T-helper 2 cell treated with Interferon-gamma antibody and Interleukin-4, amounts not matched to agents 100 ng/mL and 5 ng/mL, for 36 hours (primary cell): ENCODE measurements at regions not wholly inside any gene's neighbourhood (a gene's known extent, or its start where the extent isn't known, plus 50 kb on each side); places are given as distances from the start of the nearest gene placed in this dataset.

Experiments used
- intact Hi-C: fragments of 100-400 bp; cut with micrococcal nuclease; formaldehyde crosslinking; loops from one replicate; pipeline ENCODE4 v1.15.1; 2023

- intact Hi-C loops: no loop called here
Observed at GRCh38 chr14:106812788-106813476, 1286.5 kb downstream of the TMEM121 start.

- intact Hi-C loops: no loop called here
Observed at GRCh38 chr14:106813477-106813823, 1287.1 kb downstream of the TMEM121 start.

DNA sequence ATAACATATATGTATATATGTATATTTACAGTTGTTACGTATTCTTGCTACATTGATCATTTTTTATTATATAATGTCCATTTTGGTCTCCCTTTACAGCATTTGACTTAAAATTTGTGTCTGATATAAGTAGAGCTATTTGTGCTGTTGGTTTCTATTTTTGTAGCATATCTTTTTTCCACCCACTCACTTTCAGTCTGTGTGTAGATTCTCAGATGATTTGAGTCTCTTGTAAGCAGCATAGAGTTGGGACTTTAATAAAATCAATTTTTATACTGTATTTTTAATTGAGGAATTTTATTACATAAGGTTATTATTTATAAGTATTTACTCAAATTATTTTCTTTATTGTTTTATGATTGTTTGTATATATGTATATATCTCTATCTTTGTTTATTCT lies 1293.7 kb downstream of the TMEM121 start:
- intact Hi-C loops: no loop called here

- intact Hi-C loops: no loop called here
Observed at GRCh38 chr14:106821119-106821518, 1294.7 kb downstream of the TMEM121 start.

- intact Hi-C loops: no loop called here
Observed at GRCh38 chr14:106822905-106823304, 1296.5 kb downstream of the TMEM121 start.

- intact Hi-C loops: no loop called here
Observed at GRCh38 chr14:106823552-106823951, 1297.2 kb downstream of the TMEM121 start.

DNA sequence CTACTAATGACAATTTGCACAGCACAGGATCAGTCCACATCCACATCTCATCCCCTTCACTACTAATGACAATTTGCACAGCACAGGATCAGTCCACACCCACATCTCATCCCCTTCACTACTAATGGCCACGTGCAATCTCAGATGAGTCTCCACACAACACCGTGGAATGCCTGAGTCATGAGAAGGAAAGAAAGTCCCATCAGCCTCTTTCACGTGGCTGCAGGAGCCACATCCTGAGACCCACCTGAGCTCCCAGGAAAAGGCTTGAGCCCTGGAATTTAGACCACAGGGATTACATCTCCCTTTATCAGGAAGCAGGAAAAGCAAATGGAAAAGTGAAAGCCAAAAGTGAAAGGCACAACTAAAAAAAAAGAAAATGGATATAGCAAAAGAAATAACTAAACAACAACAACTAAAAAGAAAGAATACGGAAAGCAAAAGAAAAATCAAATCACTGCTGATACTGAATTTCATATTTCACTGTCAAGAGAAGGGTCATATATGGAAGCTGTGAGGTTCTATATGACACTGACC lies 1300.5 kb downstream of the TMEM121 start:
- intact Hi-C loops: no loop called here

- intact Hi-C loops: no loop called here
Observed at GRCh38 chr14:106831322-106831720, 1304.9 kb downstream of the TMEM121 start.

DNA sequence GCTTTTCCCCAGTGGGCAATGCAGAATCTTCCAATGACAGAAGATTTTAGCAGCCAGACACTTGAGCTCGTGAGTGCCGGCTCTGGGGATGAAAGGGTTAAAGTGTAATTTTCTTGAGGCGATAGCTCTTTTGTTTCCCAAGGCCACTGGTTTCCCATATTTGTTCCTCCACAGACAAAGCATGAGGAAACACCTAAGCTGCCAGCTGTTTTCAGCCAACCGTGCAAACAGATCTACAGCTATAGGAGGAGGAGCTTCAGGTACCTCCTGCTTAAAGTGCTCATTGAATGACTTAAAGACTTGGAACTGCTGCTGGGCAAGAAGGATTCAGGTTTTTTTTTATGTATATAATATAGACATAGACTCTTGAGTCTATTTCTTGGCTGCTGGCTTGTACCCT lies 1311.5 kb downstream of the TMEM121 start:
- intact Hi-C loops: no loop called here

DNA sequence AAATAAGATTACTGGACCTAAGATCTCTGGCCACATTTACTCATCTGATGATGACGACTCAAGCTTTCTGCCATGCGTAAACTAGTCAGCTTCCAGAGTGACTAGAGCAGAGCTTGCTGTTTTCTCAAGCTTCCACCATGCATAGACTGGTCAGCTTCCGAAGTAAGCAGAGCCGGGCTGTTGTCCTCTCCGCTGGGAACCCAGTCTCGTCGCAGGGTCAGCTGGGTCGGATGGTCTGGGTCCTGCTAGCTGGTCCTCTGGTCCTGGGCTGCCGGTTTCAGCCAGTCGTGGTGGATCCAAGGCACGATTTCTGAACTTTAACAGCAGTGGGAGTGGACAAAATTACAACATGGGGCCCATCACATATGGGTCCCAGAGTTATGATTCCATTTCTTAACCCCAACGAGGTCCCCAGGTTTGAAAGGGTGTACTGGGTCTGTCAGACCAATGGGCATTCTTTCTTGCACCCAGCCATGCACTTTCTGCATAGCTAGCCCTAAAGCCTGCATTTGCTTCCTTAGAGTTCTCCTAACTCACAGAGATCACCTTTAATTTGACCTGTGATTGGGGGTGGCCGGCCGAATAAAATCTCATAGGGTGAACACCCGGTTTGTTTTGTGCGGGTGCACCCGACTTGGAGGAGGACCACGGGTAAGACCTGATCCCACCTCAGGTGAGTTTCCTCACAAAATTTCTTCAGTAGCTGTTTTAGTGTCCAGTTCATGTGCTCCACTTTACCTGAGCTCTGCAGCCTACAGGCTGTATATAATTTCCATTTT lies 1312.8 kb downstream of the TMEM121 start:
- intact Hi-C loops: no loop called here

- intact Hi-C loops: no loop called here
Observed at GRCh38 chr14:106840258-106840657, 1313.9 kb downstream of the TMEM121 start.

DNA sequence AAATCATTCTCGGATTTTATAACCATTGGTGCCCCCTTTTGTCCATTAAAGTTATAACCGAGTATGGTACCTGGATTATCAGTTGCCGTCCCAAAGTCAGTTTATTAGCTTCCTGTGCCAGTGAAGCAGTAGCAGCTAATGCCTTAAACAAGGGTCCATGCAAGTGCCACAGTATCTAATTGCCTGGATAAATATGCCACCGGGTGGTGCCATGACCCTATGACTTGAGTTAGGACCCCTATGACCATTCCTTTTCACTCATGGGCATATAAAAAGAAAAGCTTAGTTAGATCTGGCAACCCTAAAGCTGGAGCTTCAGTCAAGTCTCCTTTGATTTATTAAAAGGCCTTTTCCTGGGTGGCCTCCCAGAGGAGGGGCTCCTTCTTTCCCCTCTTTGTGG lies 1314.6 kb downstream of the TMEM121 start:
- intact Hi-C loops: no loop called here

DNA sequence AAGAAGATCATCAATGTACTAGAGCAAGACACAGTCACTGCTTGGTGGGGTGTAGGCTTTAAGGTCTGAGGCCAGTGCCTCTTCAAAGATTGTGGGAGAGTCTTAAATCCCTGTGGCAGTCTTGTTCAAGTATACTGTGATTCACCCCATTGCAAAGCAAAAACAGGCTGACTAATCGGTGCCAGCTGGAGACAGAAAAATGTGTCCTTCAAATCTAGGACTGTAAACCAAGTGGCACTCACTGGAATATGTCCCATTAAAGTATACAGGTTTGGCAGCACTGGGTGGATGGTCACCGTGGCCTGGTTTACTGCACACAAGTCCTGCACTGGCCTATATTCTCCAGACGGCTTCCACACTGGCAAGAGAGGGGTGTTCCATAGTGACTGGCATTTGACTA lies 1315.3 kb downstream of the TMEM121 start:
- intact Hi-C loops: no loop called here

GRCh38 chr14:106842687-106843086 lies 1316.3 kb downstream of the TMEM121 start:
- intact Hi-C loops: no loop called here

DNA sequence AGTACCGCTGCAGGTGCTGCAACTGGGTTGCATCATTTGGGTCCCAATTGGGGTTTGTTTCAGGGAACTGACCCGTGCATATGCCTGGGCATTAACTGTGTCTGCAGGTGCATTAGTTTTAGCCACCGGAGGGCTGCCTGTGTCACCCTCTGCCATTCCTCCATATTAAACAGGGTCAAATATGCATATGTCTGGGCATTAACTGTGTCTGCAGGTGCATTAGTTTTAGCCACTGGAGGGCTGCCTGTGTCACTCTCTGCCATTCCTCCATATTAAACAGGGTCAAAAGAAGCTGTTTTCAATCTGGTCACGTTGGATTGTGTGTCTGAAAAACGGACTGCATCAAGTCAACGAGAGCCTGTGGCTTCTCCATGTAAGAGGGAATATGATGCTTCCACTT lies 1317.0 kb downstream of the TMEM121 start:
- intact Hi-C loops: no loop called here

- intact Hi-C loops: loop anchor here (1.0 kb wide), 1 partner anchor 28 kb away; no protein-coding TSS in a partner anchor
Observed at GRCh38 chr14:106843951-106844483, 1317.6 kb downstream of the TMEM121 start.

- intact Hi-C loops: loop anchor here (1.0 kb wide), 1 partner anchor 28 kb away; no protein-coding TSS in a partner anchor
Observed at GRCh38 chr14:106844608-106845285, 1318.4 kb downstream of the TMEM121 start.

DNA sequence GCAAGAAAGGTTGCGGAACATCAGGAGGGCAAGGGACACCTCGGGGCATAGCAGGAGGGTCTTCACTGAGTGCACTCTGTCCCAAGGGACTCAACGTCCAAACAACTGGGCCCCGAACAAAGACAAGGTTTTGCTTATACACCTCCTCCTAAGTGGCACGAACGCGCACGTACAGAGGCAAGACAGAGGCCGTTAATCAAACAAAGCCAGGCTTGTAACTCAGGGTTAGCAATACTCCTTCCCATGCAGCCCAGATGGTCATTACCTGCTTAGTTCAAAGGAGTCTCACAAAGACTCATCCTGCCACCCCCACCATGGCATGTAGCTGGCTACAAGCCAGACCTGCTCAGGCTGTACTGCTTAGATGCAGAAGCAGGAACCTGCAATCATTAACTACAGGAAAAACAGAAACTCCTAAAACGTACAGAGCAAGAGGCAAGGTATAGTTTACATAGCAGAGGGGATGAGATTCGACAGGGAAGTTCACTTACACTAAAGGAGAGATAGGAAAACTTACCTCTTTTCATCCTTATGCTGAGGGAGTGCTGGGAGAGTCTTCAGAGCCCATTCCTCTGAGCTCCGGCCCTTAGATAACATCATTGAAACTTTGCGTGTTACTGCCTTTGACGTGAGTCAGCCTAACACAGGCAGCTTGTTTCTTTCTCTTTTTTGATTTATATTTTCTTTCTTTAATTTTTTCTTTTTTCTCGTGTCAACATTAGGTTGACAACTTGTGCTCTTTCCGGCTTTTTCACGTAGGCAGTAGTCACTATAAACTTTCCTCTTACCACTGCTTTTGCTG lies 1319.1 kb downstream of the TMEM121 start:
- intact Hi-C loops: no loop called here

DNA sequence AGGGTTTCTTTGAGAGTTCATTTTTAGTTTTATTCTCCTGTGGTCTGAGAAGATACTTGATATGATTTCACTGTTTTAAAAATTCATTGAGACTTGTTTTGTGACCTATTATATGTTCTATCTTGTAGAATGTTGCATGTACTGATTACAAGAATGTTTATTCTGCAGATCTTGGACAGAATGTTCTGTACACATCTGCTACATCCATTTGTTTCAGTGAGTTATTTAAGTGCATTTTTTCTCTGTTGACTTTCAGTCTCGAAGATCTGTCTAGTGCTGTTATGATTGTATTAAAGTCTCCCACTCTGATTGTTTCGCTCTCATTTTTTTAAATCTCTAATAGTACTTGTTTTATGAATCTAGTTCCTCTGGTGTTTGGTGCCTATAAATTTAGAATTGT lies 1319.8 kb downstream of the TMEM121 start:
- intact Hi-C loops: no loop called here

GRCh38 chr14:106848330-106849121 lies 1322.1 kb downstream of the TMEM121 start:
- intact Hi-C loops: no loop called here
